Fibroblast of lung (primary cell): ENCODE measurements at regions not wholly inside any gene's neighbourhood (a gene's known extent, or its start where the extent isn't known, plus 50 kb on each side); places are given as distances from the start of the nearest gene placed in this dataset.

ENCODE experiments used
- DNase-seq, 2 donors: peaks; one replicate each; pipeline versions ENCODE4 v3.0.0 to v3.0.0-alpha.2; 2010; ENCODE audit warnings: low read depth in 2 of 2
- H2AFZ ChIP-seq: 2 replicates; pipeline ENCODE4 v1.5.1; 2012; ENCODE audit warnings: low read length, control low read depth, inconsistent platforms
- H3K27ac ChIP-seq: 2 replicates; pipeline ENCODE4 v1.5.1; 2011; ENCODE audit warnings: low read length, control low read depth; ENCODE audit not compliant: insufficient read depth
- H3K27me3 ChIP-seq: 2 replicates; pipeline ENCODE4 v1.5.1; 2011; ENCODE audit warnings: mild to moderate bottlenecking, low read length; ENCODE audit not compliant: control insufficient read depth, insufficient read depth
- H3K36me3 ChIP-seq: 2 replicates; pipeline ENCODE4 v1.5.1; 2011; ENCODE audit warnings: low read length; ENCODE audit not compliant: control insufficient read depth, insufficient read depth
- H3K4me1 ChIP-seq: 2 replicates; pipeline ENCODE4 v1.5.1; 2011; ENCODE audit warnings: low read length; ENCODE audit not compliant: control insufficient read depth, insufficient read depth; ENCODE audit errors: extremely low read depth
- H3K4me2 ChIP-seq: 2 replicates; pipeline ENCODE4 v1.5.1; 2011; ENCODE audit warnings: low read length, control low read depth; ENCODE audit not compliant: insufficient read depth; ENCODE audit errors: extremely low read depth
- H3K4me3 ChIP-seq, 4 experiments: fragments of 200-600 bp in 1 of 4; sonication (generic) in 1 of 4; replicated peaks in 1 of 4; 2 replicates each; pipeline ENCODE4 v1.5.1; 2011 to 2016; ENCODE audit warnings: low read length in 4 of 4, low read depth in 3 of 4, mild to moderate bottlenecking in 3 of 4, control low read depth in 2 of 4, inconsistent platforms in 1 of 4, mixed read lengths in 1 of 4; ENCODE audit not compliant: insufficient read depth in 1 of 4; ENCODE audit errors: control extremely low read depth in 1 of 4
- H3K79me2 ChIP-seq: 2 replicates; pipeline ENCODE4 v1.5.1; 2012; ENCODE audit warnings: mild to moderate bottlenecking, low read length, inconsistent platforms; ENCODE audit not compliant: control insufficient read depth, insufficient read depth
- H3K9ac ChIP-seq: 2 replicates; pipeline ENCODE4 v1.5.1; 2011; ENCODE audit warnings: mild to moderate bottlenecking, low read length, control low read depth; ENCODE audit not compliant: insufficient read depth
- H3K9me3 ChIP-seq: 2 replicates; pipeline ENCODE4 v1.5.1; 2012; ENCODE audit warnings: low read depth, low read length; ENCODE audit not compliant: control insufficient read depth, insufficient read depth
- H4K20me1 ChIP-seq: 2 replicates; pipeline ENCODE4 v1.5.1; 2011; ENCODE audit warnings: low read length; ENCODE audit not compliant: control insufficient read depth, insufficient read depth; ENCODE audit errors: extremely low read depth
- CTCF ChIP-seq, 2 donors: IDR thresholded peaks in 1 of 2; conservative IDR thresholded peaks in 1 of 2; 1 replicate in 1 of 2; 2 replicates in 1 of 2; pipeline ENCODE4 v1.5.1; 2011 to 2012; ENCODE audit warnings: low read length in 2 of 2, control low read depth in 1 of 2, inconsistent platforms in 1 of 2, low read depth in 1 of 2, mild to moderate bottlenecking in 1 of 2
- EZH2 ChIP-seq: IDR thresholded peaks from 2 replicates; pipeline ENCODE4 v1.5.1; 2012; ENCODE audit warnings: low read length, control low read depth, mild to moderate bottlenecking; ENCODE audit errors: missing control alignments

- H3K27me3 ChIP-seq, result peaks cover 12% of the 10 kb centered on the region
- no peaks in the 10 kb centered on the region for H3K9me3 ChIP-seq
- H3K9ac ChIP-seq, result no peak overlapping the region
- H3K27ac ChIP-seq, result no peak overlapping the region
- no peak overlapping the region for H2AFZ ChIP-seq
- no peak overlapping the region for H3K4me3 ChIP-seq
- no peak for TF ChIP-seq CTCF (conservative IDR thresholded peaks at IDR 0.05 in 1 of 2, IDR thresholded peaks at IDR 0.05 in 1 of 2; ENCODE audit: low read depth in 1 of 2, low read length in 2 of 2)
- no peak for TF ChIP-seq EZH2
- no peaks in the 10 kb centered on the region for H4K20me1 ChIP-seq
- no peaks in the 10 kb centered on the region for H3K36me3 ChIP-seq
- DNase-seq, result no peak
- no peaks in the 10 kb centered on the region for H3K79me2 ChIP-seq
- H3K4me1 ChIP-seq, result no peaks in the 10 kb centered on the region
- H3K4me2 ChIP-seq, result no peak overlapping the region
Observed at GRCh38 chr5:135160036-135160675, 126.1 kb upstream of the PITX1 start.

DNA sequence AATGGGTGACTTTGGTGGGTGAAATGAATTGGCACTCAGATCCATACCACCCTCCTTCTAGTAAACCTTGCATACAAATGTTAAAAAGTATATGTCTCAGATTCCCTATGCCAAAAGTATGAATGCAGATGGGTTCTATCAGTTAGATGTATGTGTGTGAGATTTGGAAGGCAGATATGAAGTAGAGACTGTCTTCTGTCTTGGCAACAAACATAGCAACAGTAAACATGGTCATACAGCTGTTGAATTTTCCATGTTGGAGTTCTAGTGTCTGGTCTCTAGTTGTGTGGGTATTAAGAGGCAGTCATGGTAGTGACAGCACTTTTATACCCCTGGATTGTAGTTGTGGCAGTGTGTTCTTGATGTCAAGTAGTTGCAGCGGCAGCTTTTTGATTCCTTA lies 125.6 kb upstream of the PITX1 start:
- H3K9me3 ChIP-seq, result no peaks in the 10 kb centered on the region
- no peak overlapping the region for H2AFZ ChIP-seq
- TF ChIP-seq EZH2 (no peak), CTCF (conservative IDR thresholded peaks at IDR 0.05 in 1 of 2, IDR thresholded peaks at IDR 0.05 in 1 of 2; ENCODE audit: low read depth in 1 of 2, low read length in 2 of 2) (no peak)
- H4K20me1 ChIP-seq, result no peaks in the 10 kb centered on the region
- no peak overlapping the region for H3K4me2 ChIP-seq
- H3K79me2 ChIP-seq, result no peaks in the 10 kb centered on the region
- H3K36me3 ChIP-seq, result no peaks in the 10 kb centered on the region
- no peak overlapping the region for H3K27ac ChIP-seq
- H3K4me3 ChIP-seq, result no peak overlapping the region
- H3K4me1 ChIP-seq, result no peaks in the 10 kb centered on the region
- H3K27me3 ChIP-seq, result peaks cover 12% of the 10 kb centered on the region
- no peak for DNase-seq
- no peak overlapping the region for H3K9ac ChIP-seq

DNA sequence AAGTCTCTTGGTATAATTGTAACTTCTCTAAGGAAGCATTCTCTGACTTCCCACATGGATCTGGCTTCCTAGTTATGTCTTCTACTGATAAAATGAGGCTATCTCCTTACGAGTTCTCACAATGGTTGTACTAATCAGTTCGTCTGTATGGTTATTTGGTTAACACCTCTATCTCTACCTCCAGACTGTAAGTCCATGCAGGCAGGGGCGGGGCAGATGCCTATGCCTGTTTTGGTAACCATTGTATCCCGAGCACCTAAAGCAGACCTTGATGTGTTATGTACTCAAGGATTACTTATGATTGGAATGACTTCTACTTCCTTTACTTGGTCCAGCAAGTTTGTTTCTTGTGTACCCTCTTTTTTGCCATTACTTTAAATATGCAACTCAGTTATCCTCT lies 125.0 kb upstream of the PITX1 start:
- Histone ChIP-seq H3K36me3 (no peaks in the 10 kb centered on the region), H2AFZ (no peak overlapping the region), H3K9me3 (no peaks in the 10 kb centered on the region), H3K9ac (no peak overlapping the region), H3K27me3 (peaks cover 9% of the 10 kb centered on the region), H3K4me2 (no peak overlapping the region), H3K4me1 (no peaks in the 10 kb centered on the region), H3K4me3 (no peak overlapping the region), H3K27ac (no peak overlapping the region), H4K20me1 (no peaks in the 10 kb centered on the region), H3K79me2 (no peaks in the 10 kb centered on the region)
- DNase-seq, result no peak
- no peak for TF ChIP-seq CTCF (conservative IDR thresholded peaks at IDR 0.05 in 1 of 2, IDR thresholded peaks at IDR 0.05 in 1 of 2; ENCODE audit: low read depth in 1 of 2, low read length in 2 of 2)
- TF ChIP-seq EZH2, result no peak
